ENCODE measurements at regions not wholly inside any gene's neighbourhood (a gene's known extent, or its start where the extent isn't known, plus 50 kb on each side); places are given as distances from the start of the nearest gene placed in this dataset.
"Not testable (repeated sequence)": the region's sequence is repeated elsewhere in the genome, so short reads cannot be mapped to it uniquely, and the experiment has no call there.

GRCh38 chr19:56919308-56919995 is 78.9 kb upstream of the PEG3 start:
- TF ChIP-seq ARNT (IDR thresholded peaks at IDR 0.05): no peak
- no peak for TF ChIP-seq SP1 (IDR thresholded peaks at IDR 0.05)
- no peak for TF ChIP-seq CTBP1 (IDR thresholded peaks at IDR 0.05; ENCODE audit: borderline replicate concordance)
- TF ChIP-seq FOXA1 (IDR thresholded peaks at IDR 0.05): no peak
- no peak for TF ChIP-seq L3MBTL2 (conservative IDR thresholded peaks at IDR 0.05)
- no peak for TF ChIP-seq FOXK2 (IDR thresholded peaks at IDR 0.05)
- TF ChIP-seq ZNF384 (IDR thresholded peaks at IDR 0.05): no peak
- TF ChIP-seq HDGF (IDR thresholded peaks at IDR 0.05; ENCODE audit: borderline replicate concordance): no peak
- TF ChIP-seq PKNOX1 (IDR thresholded peaks at IDR 0.05): no peak
- no peak for TF ChIP-seq LEF1 (IDR thresholded peaks at IDR 0.05; ENCODE audit: borderline replicate concordance)
- no peak for TF ChIP-seq TARDBP (IDR thresholded peaks at IDR 0.05)
- no peak for TF ChIP-seq SUZ12 (IDR thresholded peaks at IDR 0.05)
- no peak for DNase-seq (ENCODE audit: extremely low spot score)
- ChIA-PET CTCF (no interaction called here), POLR2A (no interaction called here)

GRCh38 chr19:56926094-56926493 is 85.6 kb upstream of the PEG3 start:
- POLR2A ChIA-PET, CTCF ChIA-PET: not testable (repeated sequence)

GRCh38 chr19:56927294-56927693 is 86.8 kb upstream of the PEG3 start:
- DNase-seq (ENCODE audit: extremely low spot score): no peak
- CTCF ChIA-PET: no interaction called here
- POLR2A ChIA-PET: no interaction called here
- TF ChIP-seq ARNT (IDR thresholded peaks at IDR 0.05): no peak
- no peak for TF ChIP-seq L3MBTL2 (conservative IDR thresholded peaks at IDR 0.05)
- TF ChIP-seq CTBP1 (IDR thresholded peaks at IDR 0.05; ENCODE audit: borderline replicate concordance): no peak
- no peak for TF ChIP-seq FOXM1 (IDR thresholded peaks at IDR 0.05; ENCODE audit: borderline replicate concordance)
- TF ChIP-seq SP1 (IDR thresholded peaks at IDR 0.05): no peak
- no peak for TF ChIP-seq FOXK2 (IDR thresholded peaks at IDR 0.05)
- TF ChIP-seq SUZ12 (IDR thresholded peaks at IDR 0.05): no peak
- no peak for TF ChIP-seq ELF4 (IDR thresholded peaks at IDR 0.05)
- TF ChIP-seq HDGF (IDR thresholded peaks at IDR 0.05; ENCODE audit: borderline replicate concordance): no peak
- no peak for TF ChIP-seq FOXA1 (IDR thresholded peaks at IDR 0.05)
- TF ChIP-seq BHLHE40 (IDR thresholded peaks at IDR 0.05; ENCODE audit: borderline replicate concordance): no peak
- TF ChIP-seq LEF1 (IDR thresholded peaks at IDR 0.05; ENCODE audit: borderline replicate concordance): no peak
- no peak for TF ChIP-seq ZNF384 (IDR thresholded peaks at IDR 0.05)

More at GRCh38 chr19:56926094-56926493, 85.6 kb upstream of the PEG3 start:
- not testable (repeated sequence) for DNase-seq (ENCODE audit: extremely low spot score)

GRCh38 chr19:56927791-56928207 is 87.3 kb upstream of the PEG3 start:
- POLR2A ChIA-PET: no interaction called here
- CTCF ChIA-PET: no interaction called here

GRCh38 chr19:56930647-56931535 is 90.4 kb upstream of the PEG3 start:
- ChIA-PET CTCF (no interaction called here), POLR2A (no interaction called here)
- no peak for TF ChIP-seq NFRKB (IDR thresholded peaks at IDR 0.05)
- no peak for TF ChIP-seq SP1 (IDR thresholded peaks at IDR 0.05)
- TF ChIP-seq HDGF (IDR thresholded peaks at IDR 0.05; ENCODE audit: borderline replicate concordance): no peak
- no peak for TF ChIP-seq CTBP1 (IDR thresholded peaks at IDR 0.05; ENCODE audit: borderline replicate concordance)
- TF ChIP-seq ELF4 (IDR thresholded peaks at IDR 0.05): no peak
- no peak for TF ChIP-seq ZNF384 (IDR thresholded peaks at IDR 0.05)
- no peak for DNase-seq (ENCODE audit: extremely low spot score)

More at GRCh38 chr19:56927791-56928207, 87.3 kb upstream of the PEG3 start:
- TF ChIP-seq FOXM1 (IDR thresholded peaks at IDR 0.05; ENCODE audit: borderline replicate concordance): no peak
- TF ChIP-seq L3MBTL2 (conservative IDR thresholded peaks at IDR 0.05): no peak
- no peak for TF ChIP-seq HDGF (IDR thresholded peaks at IDR 0.05; ENCODE audit: borderline replicate concordance)
- no peak for TF ChIP-seq ELF4 (IDR thresholded peaks at IDR 0.05)
- no peak for TF ChIP-seq FOXA1 (IDR thresholded peaks at IDR 0.05)
- TF ChIP-seq LEF1 (IDR thresholded peaks at IDR 0.05; ENCODE audit: borderline replicate concordance): no peak
- no peak for TF ChIP-seq NFRKB (IDR thresholded peaks at IDR 0.05)
- no peak for TF ChIP-seq ZNF384 (IDR thresholded peaks at IDR 0.05)
- TF ChIP-seq PKNOX1 (IDR thresholded peaks at IDR 0.05): no peak
- no peak for TF ChIP-seq SP1 (IDR thresholded peaks at IDR 0.05)
- no peak for TF ChIP-seq TARDBP (IDR thresholded peaks at IDR 0.05)
- TF ChIP-seq FOXK2 (IDR thresholded peaks at IDR 0.05): no peak
- DNase-seq (ENCODE audit: extremely low spot score): no peak

- TF ChIP-seq FOXK2 (IDR thresholded peaks at IDR 0.05): no peak
- no peak for TF ChIP-seq FOXA1 (IDR thresholded peaks at IDR 0.05)
- TF ChIP-seq FOXM1 (IDR thresholded peaks at IDR 0.05; ENCODE audit: borderline replicate concordance): no peak
- ChIA-PET POLR2A (no interaction called here), CTCF (no interaction called here)
- no peak for DNase-seq (ENCODE audit: extremely low spot score)
These were observed 92.6 kb upstream of the PEG3 start for GRCh38 chr19:56933014-56933705.
